GM12878 (cell line): ENCODE measurements at regions not wholly inside any gene's neighbourhood (a gene's known extent, or its start where the extent isn't known, plus 50 kb on each side); places are given as distances from the start of the nearest gene placed in this dataset.

Experiments
- ATAC-seq: fragments of 200-7000 bp; cut with Tn5 transposase; 3 replicates; pipeline ENCODE4 v1.9.1; 2020; ENCODE audit warnings: mild to moderate bottlenecking, moderate library complexity
- BruUV-seq: library from RNA; stranded (reverse); fragments of 400-500 nt; replicated peaks from 2 replicates; lab custom pipeline; 2021; lab: Mats Ljungman, UMichigan
- CTCF ChIA-PET: fragments of 300-600 bp; sonication (Branson Sonifier 250); formaldehyde crosslinking; extraction: SDS; loops from one replicate; lab custom pipeline; 2021; ENCODE audit warnings: inconsistent platforms; lab: Yijun Ruan, JAX
- POLR2A ChIA-PET: fragments of 350-600 bp; formaldehyde crosslinking; extraction: SDS; loops from one replicate; lab custom pipeline; 2021; ENCODE audit warnings: inconsistent platforms; lab: Charles Lee
- RAD21 ChIA-PET: fragments of 300-600 bp; sonication (Branson Sonifier 250); formaldehyde crosslinking; loops from one replicate; lab custom pipeline; 2023; ENCODE audit warnings: antibody characterized with exemption; ENCODE audit not compliant: unreplicated experiment; lab: Charles Lee
- SMC1A ChIA-PET: fragments of 300-600 bp; sonication (Branson Sonifier 250); formaldehyde crosslinking; loops from one replicate; lab custom pipeline; 2023; ENCODE audit not compliant: unreplicated experiment, uncharacterized antibody; lab: Charles Lee
- DNase-seq: peaks from one replicate; pipeline ENCODE4 v3.0.0-alpha.2; 2011; ENCODE audit warnings: low read depth, low spot score
- FAIRE-seq: peaks from 3 replicates; lab custom pipeline; 2011; peaks lifted over from hg19 to GRCh38; lab: Jason Lieb, UNC
- H2AFZ ChIP-seq: 2 replicates; pipeline ENCODE4 v1.6.0; 2011; ENCODE audit warnings: low read depth, low read length, control low read depth; ENCODE audit not compliant: control insufficient read depth
- H3K27ac ChIP-seq: 2 replicates; pipeline ENCODE4 v1.5.1; 2011; ENCODE audit warnings: control low read depth; ENCODE audit not compliant: control insufficient read depth, insufficient read depth
- H3K27me3 ChIP-seq, 2 experiments: replicated peaks in 1 of 2; 2 replicates each; pipeline versions ENCODE4 v1.6.0 to v1.6.1; 2011; ENCODE audit warnings: low read length in 1 of 2; ENCODE audit not compliant: control insufficient read depth in 2 of 2, insufficient read depth in 2 of 2
- H3K36me3 ChIP-seq, 2 experiments: 2 replicates each; pipeline ENCODE4 v1.5.1; 2011; ENCODE audit warnings: low read length in 1 of 2; ENCODE audit not compliant: control insufficient read depth in 2 of 2, insufficient read depth in 2 of 2
- H3K4me1 ChIP-seq: 2 replicates; pipeline ENCODE4 v1.6.1; 2011; ENCODE audit warnings: mild to moderate bottlenecking, low read length, moderate library complexity, mixed read lengths; ENCODE audit not compliant: control insufficient read depth, insufficient read depth
- H3K4me2 ChIP-seq: 2 replicates; pipeline ENCODE4 v1.6.0; 2011; ENCODE audit warnings: control low read depth; ENCODE audit not compliant: control insufficient read depth, insufficient read depth
- H3K4me3 ChIP-seq: fragments of 200-600 bp; sonication (generic); 2 replicates; pipeline ENCODE4 v1.5.1; 2016
- H3K79me2 ChIP-seq: 2 replicates; pipeline ENCODE4 v1.6.0; 2011; ENCODE audit warnings: low read length; ENCODE audit not compliant: control insufficient read depth, insufficient read depth
- H3K9ac ChIP-seq: 2 replicates; pipeline ENCODE4 v1.8.0; 2011; ENCODE audit warnings: low read length, control low read depth, mixed read lengths; ENCODE audit not compliant: control insufficient read depth, insufficient read depth
- H3K9me3 ChIP-seq: replicated peaks from 3 replicates; pipeline ENCODE4 v1.5.1; 2011; ENCODE audit warnings: mild to moderate bottlenecking, low read length; ENCODE audit not compliant: control insufficient read depth, insufficient read depth
- H4K20me1 ChIP-seq: 2 replicates; pipeline ENCODE4 v1.6.0; 2011; ENCODE audit not compliant: control insufficient read depth, insufficient read depth
- ATF3 ChIP-seq: IDR thresholded peaks from 2 replicates; pipeline ENCODE4 v1.6.1; 2011; ENCODE audit warnings: low read depth, mild to moderate bottlenecking, low read length, moderate library complexity, borderline replicate concordance; ENCODE audit errors: extremely low read depth
- FOXK2 ChIP-seq: fragments of 450-650 bp; IDR thresholded peaks from 2 replicates; pipeline ENCODE4 v1.6.1; 2017; ENCODE audit warnings: mild to moderate bottlenecking, moderate library complexity
- HSF1 ChIP-seq: fragments of 150-350 bp; IDR thresholded peaks from 2 replicates; pipeline ENCODE4 v1.6.1; 2014; ENCODE audit warnings: mild to moderate bottlenecking, low read depth, low read length
- KAT2A ChIP-seq: conservative IDR thresholded peaks from 2 replicates; pipeline ENCODE4 v1.6.1; 2011; ENCODE audit warnings: low read depth, low read length; ENCODE audit not compliant: control insufficient read depth
- NBN ChIP-seq: fragments of 450-650 bp; IDR thresholded peaks from 2 replicates; pipeline ENCODE4 v1.6.1; 2016
- SUPT20H ChIP-seq: IDR thresholded peaks from 2 replicates; pipeline ENCODE4 v1.6.1; 2011; ENCODE audit warnings: low read depth, mild to moderate bottlenecking, low read length, moderate library complexity, borderline replicate concordance; ENCODE audit not compliant: control insufficient read depth
- USF1 ChIP-seq: IDR thresholded peaks from 2 replicates; pipeline ENCODE4 v1.6.1; 2011; ENCODE audit warnings: borderline replicate concordance, low read depth, mild to moderate bottlenecking, moderate library complexity, mixed read lengths, low read length; ENCODE audit not compliant: insufficient read depth; ENCODE audit errors: extremely low read length
- ZBTB4 ChIP-seq: fragments of 450-650 bp; formaldehyde crosslinking; IDR thresholded peaks from 2 replicates; pipeline ENCODE4 v1.4.0; 2022; ENCODE audit warnings: mild to moderate bottlenecking, moderate library complexity
- ZNF217 ChIP-seq: fragments of 450-650 bp; IDR thresholded peaks from 2 replicates; pipeline ENCODE4 v1.6.1; 2017; ENCODE audit warnings: antibody characterized with exemption, mild to moderate bottlenecking
- WGBS: methylation state at CpG from one replicate; pipeline ENCODE4 v1.1.6; 2016; ENCODE audit warnings: low lambda C conversion rate; ENCODE audit not compliant: insufficient replicate concordance, insufficient coverage; ENCODE audit errors: missing lambda C conversion rate; 5-methylcytosine and 5-hydroxymethylcytosine counted together
- in situ Hi-C: fragments of 300-500 bp; cut with MboI; formaldehyde crosslinking; loops from 9 replicates; pipeline ENCODE4 v1.14.3; 2018; ENCODE audit warnings: mixed read lengths
- intact Hi-C: fragments of 100-400 bp; cut with micrococcal nuclease; formaldehyde crosslinking; loops from one replicate; pipeline ENCODE4 v1.14.2; 2022; ENCODE audit not compliant: unreplicated experiment

- DNase-seq: no peak
- Histone ChIP-seq H3K27me3 (peaks cover 0 to 3% of the 10 kb centered on the region in 2 experiments; a peak in 1 of 4 replicates), H3K27ac (no peak overlapping the region), H3K36me3 (no peaks in the 10 kb centered on the region), H3K4me3 (no peak overlapping the region), H4K20me1 (no peaks in the 10 kb centered on the region; the same call in 1 of the 2 replicates), H3K4me1 (no peaks in the 10 kb centered on the region), H3K4me2 (no peak overlapping the region)
- ChIA-PET POLR2A (interaction anchor here (0.6 kb wide), 1 partner anchor 766 kb away, joined by 3 read pairs; no protein-coding TSS in a partner anchor), SMC1A (interaction anchor here (1.5 kb wide), 1 partner anchor 185 kb away, joined by 3 read pairs; no protein-coding TSS in a partner anchor)
- WGBS: 42% methylated on average over 4 of the region's 4 CpGs
- TF ChIP-seq NBN (no peak), USF1 (no peak), SUPT20H (no peak), FOXK2 (no peak)
- TF ChIP-seq, all 136 proteins: peak for 0
- Histone ChIP-seq H3K9me3 (no peaks in the 10 kb centered on the region), H3K79me2 (no peaks in the 10 kb centered on the region), H3K9ac (no peak overlapping the region), H2AFZ (no peak overlapping the region)
- FAIRE-seq (no peak), ATAC-seq (no peak)
- ChIA-PET CTCF (interaction anchor here (0.7 kb wide), 1 partner anchor 223 kb away, joined by 4 read pairs; no protein-coding TSS in a partner anchor), RAD21 (no interaction called here)
- BruUV-seq: no TSS peak
- in situ Hi-C loops (no loop called here), intact Hi-C loops (loop anchor here (10.0 kb wide), 1 partner anchor 331 kb away; no protein-coding TSS in a partner anchor)
These were observed 143.1 kb upstream of the SESN3 start for GRCh38 chr11:95374105-95374504.

- Histone ChIP-seq H3K4me3 (no peak overlapping the region), H4K20me1 (no peaks in the 10 kb centered on the region; the same call in 1 of the 2 replicates), H3K27me3 (0 out of 4 replicates have a peak, but pooled peaks cover 0 to 2% of the 10 kb centered on the region in 2 experiments), H3K9ac (no peak overlapping the region), H3K9me3 (no peaks in the 10 kb centered on the region), H3K4me1 (no peaks in the 10 kb centered on the region), H3K36me3 (no peaks in the 10 kb centered on the region), H2AFZ (no peak overlapping the region), H3K27ac (no peak overlapping the region), H3K4me2 (no peak overlapping the region), H3K79me2 (no peaks in the 10 kb centered on the region)
- WGBS: 100% methylated on average over 1 of the region's 1 CpG
- intact Hi-C loops: loop anchor here (10.0 kb wide), 1 partner anchor 332 kb away; no protein-coding TSS in a partner anchor
- no peak for DNase-seq
- in situ Hi-C loops: no loop called here
- SMC1A ChIA-PET: interaction anchor here (0.9 to 1.5 kb wide), 5 partner anchors 12 to 219 kb away, joined by 3 to 6 read pairs (median 3); no protein-coding TSS in a partner anchor
- CTCF ChIA-PET: no interaction called here
- POLR2A ChIA-PET: no interaction called here
- no peak for ATAC-seq
- BruUV-seq: no TSS peak
- FAIRE-seq: no peak
- RAD21 ChIA-PET: interaction anchor here (0.9 to 1.5 kb wide), 2 partner anchors 219 to 332 kb away, joined by 3 read pairs; no protein-coding TSS in a partner anchor
- TF ChIP-seq ZNF217 (no peak), HSF1 (no peak), ATF3 (no peak), KAT2A (no peak), ZBTB4 (CRISPR knock-in tag) (no peak)
These were observed 142.2 kb upstream of the SESN3 start for GRCh38 chr11:95373241-95373640.
